HG02642 (cell line): ENCODE measurements at regions not wholly inside any gene's neighbourhood (a gene's known extent, or its start where the extent isn't known, plus 50 kb on each side); places are given as distances from the start of the nearest gene placed in this dataset.

Experiments
- ATAC-seq: cut with Tn5 transposase; IDR thresholded peaks from one replicate; pipeline ENCODE4 v1.9.1; 2021; ENCODE audit warnings: mild to moderate bottlenecking; ENCODE audit not compliant: unreplicated experiment, poor library complexity

GRCh38 chr15:39460748-39461147 lies 120.1 kb upstream of the THBS1 start:
- no peak for ATAC-seq

GRCh38 chr15:39461536-39462130 lies 119.2 kb upstream of the THBS1 start:
- ATAC-seq, result no peak

- ATAC-seq, result no peak
Observed at GRCh38 chr15:39462691-39463090, 118.2 kb upstream of the THBS1 start.

GRCh38 chr15:39465843-39466749 lies 114.8 kb upstream of the THBS1 start:
- ATAC-seq, result no peak

GRCh38 chr15:39466750-39467105 lies 114.2 kb upstream of the THBS1 start:
- ATAC-seq, result no peak

- ATAC-seq, result no peak
Observed at GRCh38 chr15:39468331-39468730, 112.5 kb upstream of the THBS1 start.

- no peak for ATAC-seq
Observed at GRCh38 chr15:39468828-39469227, 112.1 kb upstream of the THBS1 start.

- no peak for ATAC-seq
Observed at GRCh38 chr15:39471785-39472574, 108.9 kb upstream of the THBS1 start.

GRCh38 chr15:39472621-39473297 lies 108.1 kb upstream of the THBS1 start:
- ATAC-seq, result no peak

- ATAC-seq, result no peak
Observed at GRCh38 chr15:39473298-39473947, 107.5 kb upstream of the THBS1 start.

- no peak for ATAC-seq
Observed at GRCh38 chr15:39474657-39475056, 106.2 kb upstream of the THBS1 start.

GRCh38 chr15:39478996-39479395 lies 101.9 kb upstream of the THBS1 start:
- no peak for ATAC-seq

- ATAC-seq, result no peak
Observed at GRCh38 chr15:39479911-39480310, 101.0 kb upstream of the THBS1 start.

GRCh38 chr15:39482459-39482858 lies 98.4 kb upstream of the THBS1 start:
- no peak for ATAC-seq

- no peak for ATAC-seq
Observed at GRCh38 chr15:39486621-39487457, 94.0 kb upstream of the THBS1 start.

GRCh38 chr15:39487458-39487735 lies 93.5 kb upstream of the THBS1 start:
- no peak for ATAC-seq

- ATAC-seq, result no peak
Observed at GRCh38 chr15:39488516-39488915, 92.4 kb upstream of the THBS1 start.

- no peak for ATAC-seq
Observed at GRCh38 chr15:39488961-39489360, 91.9 kb upstream of the THBS1 start.

- ATAC-seq, result no peak
Observed at GRCh38 chr15:39491115-39491885, 89.6 kb upstream of the THBS1 start.
